Stomach (tissue), 8 donors: ENCODE measurements at regions not wholly inside any gene's neighbourhood (a gene's known extent, or its start where the extent isn't known, plus 50 kb on each side); places are given as distances from the start of the nearest gene placed in this dataset.

Experiments
- DNase-seq, 2 donors: peaks; one replicate each; pipeline versions ENCODE4 v3.0.0 to v3.0.0-alpha.2; 2013 to 2019
- H3K27ac ChIP-seq, 5 donors: fragments of 200-600 bp in 4 of 5; sonication (generic) in 4 of 5; one replicate each; pipeline ENCODE4 v1.5.1; 2013 to 2019; ENCODE audit warnings: mild to moderate bottlenecking in 1 of 5, moderate library complexity in 1 of 5
- H3K27me3 ChIP-seq, 3 donors: fragments of 200-600 bp; sonication (generic); one replicate each; pipeline ENCODE4 v1.5.1; 2017 to 2019; ENCODE audit warnings: mixed run types in 1 of 3
- H3K36me3 ChIP-seq, 4 donors: fragments of 200-600 bp; sonication (generic); 1 replicate in 3 of 4; 2 replicates in 1 of 4; pipeline ENCODE4 v1.5.1; 2016 to 2019
- H3K4me1 ChIP-seq, 4 donors: fragments of 200-600 bp; sonication (generic); one replicate each; pipeline ENCODE4 v1.5.1; 2016 to 2019
- H3K4me3 ChIP-seq, 4 donors: fragments of 200-600 bp; sonication (generic) in 3 of 4; one replicate each; pipeline ENCODE4 v1.5.1; 2016 to 2019; ENCODE audit warnings: mild to moderate bottlenecking in 1 of 4
- H3K9me3 ChIP-seq, 4 donors: fragments of 200-600 bp; sonication (generic); one replicate each; pipeline ENCODE4 v1.5.1; 2016 to 2019
- CTCF ChIP-seq, 7 experiments: fragments of 450-650 bp in 4 of 7; fragments of 200-600 bp in 3 of 7; sonication (generic) in 3 of 7; IDR thresholded peaks; one replicate each; pipeline ENCODE4 v1.5.1; 2016 to 2019; ENCODE audit warnings: antibody characterized with exemption in 7 of 7, control low read depth in 2 of 7, mild to moderate bottlenecking in 1 of 7
- EP300 ChIP-seq: sonication (generic); formaldehyde crosslinking; IDR thresholded peaks from one replicate; pipeline ENCODE4 v1.6.1; 2017; ENCODE audit warnings: antibody characterized with exemption
- POLR2A ChIP-seq, 4 donors: fragments of 450-650 bp; IDR thresholded peaks; one replicate each; pipeline ENCODE4 v1.6.1; 2016; ENCODE audit warnings: antibody characterized with exemption in 4 of 4, control low read depth in 2 of 4, mild to moderate bottlenecking in 1 of 4, moderate library complexity in 1 of 4
- POLR2AphosphoS5 ChIP-seq, 3 donors: sonication (generic); formaldehyde crosslinking; IDR thresholded peaks; one replicate each; pipeline ENCODE4 v1.6.1; 2016; ENCODE audit warnings: antibody characterized with exemption in 3 of 3
- WGBS, 5 donors: extraction: QIAGEN DNeasy Blood & Tissue Kit in 3 of 5; methylation state at CpG; one replicate each; pipeline versions ENCODE4 v1.1.5 to v1.1.7; 2013 to 2018; 5-methylcytosine and 5-hydroxymethylcytosine counted together
- intact Hi-C: fragments of 100-400 bp; cut with DNase I; formaldehyde crosslinking; loops from one replicate; pipeline ENCODE4 v1.15.1; 2023; ENCODE audit warnings: low total_unique reads
- donor health status: healthy with polysubstance abuse.
- donor health status: Bipolar disorder and iron deficiency.
- donor health status: healthy.

GRCh38 chr12:115511986-115512711, 765.3 kb downstream of the MED13L start:
- Histone ChIP-seq H3K9me3 (peaks cover 3 to 25% (median 17%) of the 10 kb centered on the region in 4 donors), H3K36me3 (no peaks in the 10 kb centered on the region)

DNA sequence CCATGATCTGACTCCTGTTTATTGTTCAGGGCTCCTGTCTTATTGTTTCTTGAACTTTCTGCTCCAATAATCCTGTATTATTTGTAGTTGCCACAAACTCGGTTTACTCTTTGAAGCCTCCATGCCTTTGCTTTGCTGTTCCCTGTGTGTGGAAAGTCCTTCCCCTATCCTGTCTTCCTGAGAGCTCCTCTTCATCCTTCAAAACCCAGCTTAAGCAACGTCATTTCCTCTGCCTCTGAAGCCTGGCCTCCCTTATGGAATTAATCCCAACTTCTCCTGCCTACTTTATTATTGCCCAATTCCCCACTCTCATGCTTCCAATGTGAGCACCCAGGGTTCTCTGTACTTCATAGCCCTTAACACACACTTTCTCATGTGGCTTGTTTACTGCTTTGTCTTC, 766.2 kb downstream of the MED13L start:
- Histone ChIP-seq H3K27me3 (no peaks in the 10 kb centered on the region), H3K36me3 (no peaks in the 10 kb centered on the region), H3K4me3 (no peak overlapping the region), H3K27ac (no peak overlapping the region), H3K9me3 (peaks cover 3 to 19% (median 14%) of the 10 kb centered on the region in 4 donors), H3K4me1 (peaks cover 0 to 4% (median 0%) of the 10 kb centered on the region in 4 donors)
- TF ChIP-seq EP300 (no peak), POLR2AphosphoS5 (IDR thresholded peaks at IDR 0.05) (no peak), POLR2A (IDR thresholded peaks at IDR 0.05) (no peak), CTCF (IDR thresholded peaks at IDR 0.05) (no peak)
- DNase-seq: no peak
- intact Hi-C loops: no loop called here
- 44 to 87% (median 62%) methylated on average over 2 of the region's 2 CpGs for whole genome bisulfite sequencing, 5 donors

More at GRCh38 chr12:115511986-115512711, 765.3 kb downstream of the MED13L start:
- H3K27ac ChIP-seq: no peak overlapping the region
- DNase-seq: no peak
- intact Hi-C loops: no loop called here
- no peak overlapping the region for H3K4me3 ChIP-seq
- H3K4me1 ChIP-seq: no peaks in the 10 kb centered on the region
- TF ChIP-seq POLR2A (IDR thresholded peaks at IDR 0.05): no peak
- TF ChIP-seq CTCF (IDR thresholded peaks at IDR 0.05): no peak
- no peak for TF ChIP-seq POLR2AphosphoS5 (IDR thresholded peaks at IDR 0.05)
- no peak for TF ChIP-seq EP300
- H3K27me3 ChIP-seq: no peaks in the 10 kb centered on the region

GRCh38 chr12:115508990-115509389, 768.5 kb downstream of the MED13L start:
- intact Hi-C loops: no loop called here
- no peak for TF ChIP-seq EP300
- no peak for TF ChIP-seq CTCF (IDR thresholded peaks at IDR 0.05)
- no peak for TF ChIP-seq POLR2AphosphoS5 (IDR thresholded peaks at IDR 0.05)
- no peak for TF ChIP-seq POLR2A (IDR thresholded peaks at IDR 0.05)
- no peak for DNase-seq
- Histone ChIP-seq H3K4me3 (no peak overlapping the region), H3K27ac (no peak overlapping the region), H3K27me3 (no peaks in the 10 kb centered on the region), H3K9me3 (peaks cover 3 to 13% (median 10%) of the 10 kb centered on the region in 4 donors), H3K36me3 (no peaks in the 10 kb centered on the region), H3K4me1 (peaks cover 0 to 4% (median 0%) of the 10 kb centered on the region in 4 donors)
- 93 to 98% (median 95%) methylated on average over 4 of the region's 4 CpGs for WGBS, 5 donors

DNA sequence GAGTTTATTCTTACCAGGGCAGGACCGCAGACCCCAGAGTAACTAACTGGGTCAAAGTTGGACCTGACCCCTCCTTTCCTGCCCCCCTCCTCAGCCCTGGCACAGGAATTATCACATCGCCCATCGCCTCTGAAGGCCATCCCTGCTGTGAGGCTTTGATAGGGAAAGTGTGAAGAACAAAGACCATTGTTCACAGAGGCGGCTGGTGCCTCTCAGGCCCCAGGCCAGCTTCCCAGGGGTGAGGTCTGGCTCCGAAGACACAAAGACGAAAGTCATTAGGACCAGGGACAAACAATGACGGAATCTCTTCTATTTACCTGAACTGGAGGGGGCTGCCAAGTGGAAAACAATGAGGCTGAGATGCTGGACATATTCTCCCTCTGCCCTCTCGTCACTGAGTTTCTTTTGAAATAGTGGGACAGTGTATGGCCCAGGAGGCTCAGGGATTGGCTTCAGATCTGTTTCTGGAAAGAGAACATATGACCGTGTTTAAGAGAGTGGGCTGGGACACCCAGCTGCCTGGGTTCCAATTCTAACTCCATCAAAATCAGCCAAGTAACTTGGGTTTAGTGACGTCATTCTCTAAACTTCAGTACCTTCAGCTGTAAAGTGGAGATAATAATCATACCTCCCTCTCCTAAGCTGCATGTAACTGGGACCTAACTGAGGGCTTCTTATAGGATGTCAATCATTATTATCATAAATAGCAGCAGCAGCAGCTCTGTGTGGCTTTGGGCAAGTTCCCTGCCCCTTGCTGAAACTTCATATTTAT, 769.4 kb downstream of the MED13L start:
- WGBS, 5 donors: 37 to 66% (median 44%) methylated on average over 10 of the region's 10 CpGs
- H3K4me3 ChIP-seq: no peak overlapping the region
- TF ChIP-seq POLR2A (IDR thresholded peaks at IDR 0.05) (no peak), EP300 (no peak), POLR2AphosphoS5 (IDR thresholded peaks at IDR 0.05) (no peak), CTCF (IDR thresholded peaks at IDR 0.05) (no peak)
- H3K9me3 ChIP-seq: peaks cover 3 to 7% (median 7%) of the 10 kb centered on the region in 4 donors
- H3K27ac ChIP-seq: no peak overlapping the region
- no peaks in the 10 kb centered on the region for H3K36me3 ChIP-seq
- intact Hi-C loops: no loop called here
- no peaks in the 10 kb centered on the region for H3K27me3 ChIP-seq
- peaks cover 0 to 4% (median 0%) of the 10 kb centered on the region in 4 donors for H3K4me1 ChIP-seq
- DNase-seq: peak in 1 of 2 donors; percentile 37
